GM10266 (cell line): ENCODE measurements at regions not wholly inside any gene's neighbourhood (a gene's known extent, or its start where the extent isn't known, plus 50 kb on each side); places are given as distances from the start of the nearest gene placed in this dataset.
"Not testable (repeated sequence)": the region's sequence is repeated elsewhere in the genome, so short reads cannot be mapped to it uniquely, and the experiment has no call there.

Experiments used
- DNase-seq: peaks from one replicate; pipeline ENCODE4 v3.0.0; 2012; ENCODE audit errors: extremely low spot score
- TF ChIP-seq, protein P1 (sequence below): IDR thresholded peaks from 2 replicates; pipeline ENCODE4 v1.5.1; 2012; ENCODE audit warnings: mild to moderate bottlenecking, low read depth; ENCODE audit not compliant: control insufficient read depth, insufficient read depth; ENCODE audit errors: missing control alignments

DNA sequence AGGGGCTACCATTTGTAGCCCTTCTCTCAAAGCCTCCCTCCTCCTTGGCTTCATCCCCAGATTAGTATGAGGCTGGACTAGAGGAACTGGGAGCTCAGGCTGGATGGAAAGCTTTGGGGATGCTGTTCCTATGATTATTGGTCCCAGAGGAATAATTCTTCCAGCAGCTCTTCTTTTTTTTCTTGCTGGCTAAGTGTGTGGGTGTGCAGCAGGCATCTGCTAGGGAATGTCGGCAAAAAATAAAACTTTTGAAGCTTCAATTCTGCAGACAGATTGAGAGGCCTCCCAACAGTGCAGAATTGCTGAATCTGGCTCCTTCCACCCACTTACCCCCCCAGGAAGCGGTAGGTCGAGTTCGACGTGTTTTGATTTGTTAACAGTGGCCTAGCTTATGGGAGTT is 138.5 kb upstream of the ANKRD28 start:
- no peak for DNase-seq
- TF ChIP-seq, protein P1, sequence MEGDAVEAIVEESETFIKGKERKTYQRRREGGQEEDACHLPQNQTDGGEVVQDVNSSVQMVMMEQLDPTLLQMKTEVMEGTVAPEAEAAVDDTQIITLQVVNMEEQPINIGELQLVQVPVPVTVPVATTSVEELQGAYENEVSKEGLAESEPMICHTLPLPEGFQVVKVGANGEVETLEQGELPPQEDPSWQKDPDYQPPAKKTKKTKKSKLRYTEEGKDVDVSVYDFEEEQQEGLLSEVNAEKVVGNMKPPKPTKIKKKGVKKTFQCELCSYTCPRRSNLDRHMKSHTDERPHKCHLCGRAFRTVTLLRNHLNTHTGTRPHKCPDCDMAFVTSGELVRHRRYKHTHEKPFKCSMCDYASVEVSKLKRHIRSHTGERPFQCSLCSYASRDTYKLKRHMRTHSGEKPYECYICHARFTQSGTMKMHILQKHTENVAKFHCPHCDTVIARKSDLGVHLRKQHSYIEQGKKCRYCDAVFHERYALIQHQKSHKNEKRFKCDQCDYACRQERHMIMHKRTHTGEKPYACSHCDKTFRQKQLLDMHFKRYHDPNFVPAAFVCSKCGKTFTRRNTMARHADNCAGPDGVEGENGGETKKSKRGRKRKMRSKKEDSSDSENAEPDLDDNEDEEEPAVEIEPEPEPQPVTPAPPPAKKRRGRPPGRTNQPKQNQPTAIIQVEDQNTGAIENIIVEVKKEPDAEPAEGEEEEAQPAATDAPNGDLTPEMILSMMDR, result no peak

DNA sequence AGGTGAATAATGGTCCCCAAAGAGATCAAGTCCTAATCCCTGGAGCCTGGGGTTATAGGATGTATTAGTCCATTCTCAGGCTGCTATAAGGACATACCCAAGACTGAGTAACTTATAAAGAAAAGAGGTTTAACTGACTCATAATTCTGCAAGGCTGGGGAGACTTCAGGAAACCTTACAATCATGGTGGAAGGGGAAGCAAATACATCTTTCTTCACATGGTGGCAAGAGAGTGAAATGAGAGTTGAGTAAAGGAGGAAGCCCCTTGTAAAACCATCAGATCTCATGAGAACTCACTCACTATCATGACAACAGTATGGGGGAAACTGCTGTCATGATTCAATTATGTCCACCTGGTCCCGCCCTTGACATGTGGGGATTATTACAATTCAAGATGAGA is 142.9 kb upstream of the ANKRD28 start:
- TF ChIP-seq, protein P1, result no peak
- no peak for DNase-seq

- DNase-seq, result not testable (repeated sequence)
Measured at GRCh38 chr3:15941457-15941856, 143.7 kb upstream of the ANKRD28 start.

DNA sequence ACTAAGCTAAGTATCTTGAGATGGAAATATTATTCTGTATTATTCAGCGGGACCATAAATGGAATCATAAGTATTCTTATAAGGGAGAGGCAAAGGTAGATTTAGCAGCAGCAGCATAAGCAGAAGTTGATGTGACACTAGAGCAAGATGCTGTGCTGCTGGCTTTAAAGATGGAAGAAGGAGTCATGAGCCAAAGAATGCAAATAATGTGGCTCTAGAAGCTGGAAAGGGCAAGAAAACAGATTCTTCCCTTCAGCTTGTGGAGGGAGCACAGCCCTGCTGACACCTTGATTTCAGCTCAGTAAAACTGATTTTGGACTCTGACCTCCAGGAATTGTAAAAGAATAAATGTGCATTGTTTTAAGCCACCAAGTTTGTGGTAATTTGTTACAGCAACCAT is 144.2 kb upstream of the ANKRD28 start:
- no peak for DNase-seq
- TF ChIP-seq, protein P1, result no peak

GRCh38 chr3:15942462-15942861 is 144.7 kb upstream of the ANKRD28 start:
- TF ChIP-seq, protein P1, result no peak
- DNase-seq, result no peak

DNA sequence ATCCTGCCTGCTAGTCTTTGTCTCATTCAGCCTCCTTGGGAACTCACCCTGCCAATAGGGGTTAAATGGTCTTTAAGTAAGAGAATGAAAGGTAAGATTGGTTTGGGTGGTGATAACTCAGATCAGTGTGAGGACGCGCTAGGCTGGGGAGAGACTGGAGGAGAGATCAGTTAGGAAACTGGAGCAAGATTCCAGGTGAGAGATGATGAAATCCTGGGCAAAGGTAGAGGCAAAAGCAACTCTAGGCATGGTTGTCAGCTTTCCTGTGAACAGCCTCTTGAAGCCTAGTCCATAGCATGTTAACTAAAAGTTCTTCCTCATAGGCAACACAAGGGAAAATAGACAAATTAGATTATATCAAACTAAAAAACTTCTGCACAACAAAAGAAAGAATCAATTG is 145.2 kb upstream of the ANKRD28 start:
- no peak for DNase-seq
- TF ChIP-seq, protein P1, result no peak

- TF ChIP-seq, protein P1, result no peak
- DNase-seq, result no peak
Measured at GRCh38 chr3:15948388-15948787, 150.6 kb upstream of the ANKRD28 start.

DNA sequence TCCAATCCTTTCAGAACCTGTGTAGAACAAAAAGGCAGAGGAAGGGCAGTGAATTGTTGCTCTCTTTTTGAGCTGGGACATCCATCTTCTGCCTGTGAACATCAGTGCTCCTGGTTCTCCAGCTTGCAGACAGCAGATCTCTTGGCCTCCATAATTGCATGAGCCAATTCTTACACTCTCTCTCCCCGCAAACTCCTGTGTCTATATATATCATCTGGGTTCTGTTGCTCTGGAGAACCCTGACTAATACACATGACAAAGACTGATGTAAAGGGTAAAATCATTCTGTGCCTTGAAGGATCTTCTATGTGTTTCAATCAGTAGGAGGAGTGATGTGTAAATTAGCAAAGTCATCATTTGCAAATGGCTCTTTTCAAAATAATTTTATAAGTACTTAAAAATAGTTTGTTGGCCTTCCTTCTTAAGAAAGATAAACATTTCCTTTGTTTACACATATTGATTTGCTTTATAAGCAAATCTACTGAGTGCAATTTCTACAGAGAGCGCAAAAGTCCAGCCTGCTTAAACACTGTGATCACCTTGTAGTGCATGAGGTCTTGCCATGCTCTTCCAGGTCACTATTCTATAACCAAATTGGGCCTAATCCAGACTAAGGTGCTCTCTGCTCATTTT is 154.9 kb upstream of the ANKRD28 start:
- TF ChIP-seq, protein P1, result no peak
- no peak for DNase-seq
